ENCODE measurements at regions not wholly inside any gene's neighbourhood (a gene's known extent, or its start where the extent isn't known, plus 50 kb on each side); places are given as distances from the start of the nearest gene placed in this dataset.

DNA sequence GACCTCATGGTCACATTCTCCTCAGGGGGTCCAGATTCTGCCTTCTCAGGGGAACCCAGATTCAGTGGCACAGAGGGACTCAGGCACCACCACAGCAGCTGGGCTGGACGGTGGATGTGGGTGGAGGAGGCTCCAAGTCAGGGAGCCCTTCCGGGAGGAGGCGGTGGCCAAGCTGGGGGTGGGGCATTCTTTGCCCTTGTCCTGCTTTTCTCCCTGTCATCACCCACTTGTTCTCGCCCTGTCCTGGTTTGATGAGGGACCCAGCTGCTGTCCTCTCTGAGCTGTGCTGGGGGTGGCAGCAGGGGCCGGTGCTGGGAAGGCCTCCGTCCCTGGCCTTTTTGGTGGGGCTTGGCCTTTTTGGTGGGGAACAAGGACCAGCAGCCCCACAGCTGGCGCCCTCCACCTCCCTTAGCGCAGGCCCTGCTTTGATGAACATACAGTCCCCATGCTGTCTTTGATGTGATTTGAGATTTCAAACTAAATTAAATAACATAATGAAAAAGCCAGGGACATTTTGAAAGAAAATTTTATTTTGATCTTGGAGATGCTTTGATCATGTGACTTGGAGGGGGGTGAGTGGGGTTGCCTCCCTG lies 1168.2 kb downstream of the BRD1 start:
- ChIA-PET POLR2A (no interaction called here), CTCF (no interaction called here)
- H3K4me1 ChIP-seq (ENCODE audit: control insufficient read depth, insufficient read depth, low read length), result no peaks in the 10 kb centered on the region
- no TSS peak for BruUV-seq (replicated peaks)
- ATAC-seq (no peak), DNase-seq (ENCODE audit: low read depth, low spot score) (no peak)
- H3K27me3 ChIP-seq (ENCODE audit: control insufficient read depth, insufficient read depth, low read length), result no peaks in the 10 kb centered on the region
- H3K27ac ChIP-seq (ENCODE audit: low read length), result no peak overlapping the region
- TF ChIP-seq POLR2AphosphoS5 (IDR thresholded peaks at IDR 0.05; ENCODE audit: low read depth, low read length), result no peak
- H3K9me3 ChIP-seq (ENCODE audit: control insufficient read depth, insufficient read depth, low read depth, low read length), result no peaks in the 10 kb centered on the region
- intact Hi-C loops (cut with micrococcal nuclease; ENCODE audit: unreplicated experiment), result no loop called here
- no peaks in the 10 kb centered on the region for H3K36me3 ChIP-seq (ENCODE audit: control insufficient read depth, insufficient read depth, low read length)
- in situ Hi-C loops (cut with HindIII; ENCODE audit: low pct_unique_long_range_greater_than_20kb, low sequenced_read_pairs), result no loop called here
- no peak overlapping the region for H3K4me3 ChIP-seq (ENCODE audit: low read depth in 2 of 2, low read length in 2 of 2)

DNA sequence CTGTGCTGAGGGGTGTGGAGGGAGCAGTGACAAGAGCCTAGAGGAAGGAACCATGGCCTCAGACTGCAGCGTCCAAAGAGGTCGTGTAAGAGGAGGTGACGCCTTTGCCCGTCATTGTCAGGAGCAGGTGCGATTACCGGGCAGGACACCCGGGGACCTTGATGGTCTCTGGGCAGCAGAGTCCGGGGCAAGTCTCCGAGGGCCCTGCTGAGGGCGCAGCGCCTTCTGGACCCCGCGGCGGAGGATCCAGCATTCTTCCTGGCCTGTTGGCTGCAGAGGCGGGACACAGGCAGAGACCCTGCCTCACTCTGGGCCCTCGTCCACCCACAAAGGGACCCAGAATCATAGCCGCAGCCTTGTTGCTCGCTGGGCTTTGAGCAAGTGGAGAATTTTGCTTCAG lies 1168.8 kb downstream of the BRD1 start:
- no peaks in the 10 kb centered on the region for H3K4me1 ChIP-seq (ENCODE audit: control insufficient read depth, insufficient read depth, low read length)
- no peaks in the 10 kb centered on the region for H3K9me3 ChIP-seq (ENCODE audit: control insufficient read depth, insufficient read depth, low read depth, low read length)
- BruUV-seq (replicated peaks), result no TSS peak
- ChIA-PET POLR2A (no interaction called here), CTCF (no interaction called here)
- in situ Hi-C loops (cut with HindIII; ENCODE audit: low pct_unique_long_range_greater_than_20kb, low sequenced_read_pairs), result no loop called here
- ATAC-seq (no peak), DNase-seq (ENCODE audit: low read depth, low spot score) (no peak)
- no peaks in the 10 kb centered on the region for H3K27me3 ChIP-seq (ENCODE audit: control insufficient read depth, insufficient read depth, low read length)
- intact Hi-C loops (cut with micrococcal nuclease; ENCODE audit: unreplicated experiment), result no loop called here
- H3K4me3 ChIP-seq (ENCODE audit: low read depth in 2 of 2, low read length in 2 of 2), result no peak overlapping the region
- no peak for TF ChIP-seq CTCF (IDR thresholded peaks at IDR 0.05)
- TF ChIP-seq SIN3A (IDR thresholded peaks at IDR 0.05; ENCODE audit: borderline replicate concordance, insufficient read depth, low read depth, low read length), result no peak
- no peak for TF ChIP-seq POLR2AphosphoS5 (IDR thresholded peaks at IDR 0.05; ENCODE audit: low read depth, low read length)
- TF ChIP-seq TCF7L2 (IDR thresholded peaks at IDR 0.05; ENCODE audit: low read depth, low read length), result no peak
- TF ChIP-seq, protein P1, sequence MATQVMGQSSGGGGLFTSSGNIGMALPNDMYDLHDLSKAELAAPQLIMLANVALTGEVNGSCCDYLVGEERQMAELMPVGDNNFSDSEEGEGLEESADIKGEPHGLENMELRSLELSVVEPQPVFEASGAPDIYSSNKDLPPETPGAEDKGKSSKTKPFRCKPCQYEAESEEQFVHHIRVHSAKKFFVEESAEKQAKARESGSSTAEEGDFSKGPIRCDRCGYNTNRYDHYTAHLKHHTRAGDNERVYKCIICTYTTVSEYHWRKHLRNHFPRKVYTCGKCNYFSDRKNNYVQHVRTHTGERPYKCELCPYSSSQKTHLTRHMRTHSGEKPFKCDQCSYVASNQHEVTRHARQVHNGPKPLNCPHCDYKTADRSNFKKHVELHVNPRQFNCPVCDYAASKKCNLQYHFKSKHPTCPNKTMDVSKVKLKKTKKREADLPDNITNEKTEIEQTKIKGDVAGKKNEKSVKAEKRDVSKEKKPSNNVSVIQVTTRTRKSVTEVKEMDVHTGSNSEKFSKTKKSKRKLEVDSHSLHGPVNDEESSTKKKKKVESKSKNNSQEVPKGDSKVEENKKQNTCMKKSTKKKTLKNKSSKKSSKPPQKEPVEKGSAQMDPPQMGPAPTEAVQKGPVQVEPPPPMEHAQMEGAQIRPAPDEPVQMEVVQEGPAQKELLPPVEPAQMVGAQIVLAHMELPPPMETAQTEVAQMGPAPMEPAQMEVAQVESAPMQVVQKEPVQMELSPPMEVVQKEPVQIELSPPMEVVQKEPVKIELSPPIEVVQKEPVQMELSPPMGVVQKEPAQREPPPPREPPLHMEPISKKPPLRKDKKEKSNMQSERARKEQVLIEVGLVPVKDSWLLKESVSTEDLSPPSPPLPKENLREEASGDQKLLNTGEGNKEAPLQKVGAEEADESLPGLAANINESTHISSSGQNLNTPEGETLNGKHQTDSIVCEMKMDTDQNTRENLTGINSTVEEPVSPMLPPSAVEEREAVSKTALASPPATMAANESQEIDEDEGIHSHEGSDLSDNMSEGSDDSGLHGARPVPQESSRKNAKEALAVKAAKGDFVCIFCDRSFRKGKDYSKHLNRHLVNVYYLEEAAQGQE (IDR thresholded peaks at IDR 0.05; ENCODE audit: insufficient read depth in 1 of 2, low read depth in 2 of 2, low read length in 1 of 2), result no peak
- no peaks in the 10 kb centered on the region for H3K36me3 ChIP-seq (ENCODE audit: control insufficient read depth, insufficient read depth, low read length)
- no peak overlapping the region for H3K27ac ChIP-seq (ENCODE audit: low read length)

DNA sequence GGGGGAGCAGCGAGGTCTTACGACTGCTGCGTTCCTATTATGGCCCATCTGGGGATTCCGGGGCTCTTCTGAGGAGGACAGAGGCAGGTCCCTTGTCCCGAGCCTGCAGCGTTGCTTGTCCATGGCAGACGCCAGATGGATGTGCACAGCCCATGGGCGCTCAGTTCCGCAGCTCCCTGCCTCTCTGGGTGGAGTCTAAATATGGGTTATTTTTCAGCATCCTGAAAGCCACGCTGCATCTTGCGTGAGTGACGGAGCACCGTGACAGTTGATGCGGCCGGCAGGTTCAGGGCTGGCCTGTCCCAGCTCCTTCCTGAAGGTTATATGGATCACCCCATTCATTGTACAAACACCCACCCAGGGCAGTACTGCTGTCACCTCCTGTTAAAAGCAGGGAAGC lies 1169.4 kb downstream of the BRD1 start:
- intact Hi-C loops (cut with micrococcal nuclease; ENCODE audit: unreplicated experiment), result no loop called here
- H3K27ac ChIP-seq (ENCODE audit: low read length), result no peak overlapping the region
- no peaks in the 10 kb centered on the region for H3K4me1 ChIP-seq (ENCODE audit: control insufficient read depth, insufficient read depth, low read length)
- H3K36me3 ChIP-seq (ENCODE audit: control insufficient read depth, insufficient read depth, low read length), result no peaks in the 10 kb centered on the region
- in situ Hi-C loops (cut with HindIII; ENCODE audit: low pct_unique_long_range_greater_than_20kb, low sequenced_read_pairs), result no loop called here
- no peaks in the 10 kb centered on the region for H3K27me3 ChIP-seq (ENCODE audit: control insufficient read depth, insufficient read depth, low read length)
- no peaks in the 10 kb centered on the region for H3K9me3 ChIP-seq (ENCODE audit: control insufficient read depth, insufficient read depth, low read depth, low read length)
- DNase-seq (ENCODE audit: low read depth, low spot score), result no peak
- no peak overlapping the region for H3K4me3 ChIP-seq (ENCODE audit: low read depth in 2 of 2, low read length in 2 of 2)
- ChIA-PET CTCF (no interaction called here), POLR2A (no interaction called here)
- TF ChIP-seq TCF7L2 (IDR thresholded peaks at IDR 0.05; ENCODE audit: low read depth, low read length), result no peak
- TF ChIP-seq SIN3A (IDR thresholded peaks at IDR 0.05; ENCODE audit: borderline replicate concordance, insufficient read depth, low read depth, low read length), result no peak
- TF ChIP-seq POLR2AphosphoS5 (IDR thresholded peaks at IDR 0.05; ENCODE audit: low read depth, low read length), result no peak
- TF ChIP-seq, protein P1 (IDR thresholded peaks at IDR 0.05; ENCODE audit: insufficient read depth in 1 of 2, low read depth in 2 of 2, low read length in 1 of 2), result no peak
- TF ChIP-seq CTCF (IDR thresholded peaks at IDR 0.05), result no peak
- no peak for ATAC-seq
- no TSS peak for BruUV-seq (replicated peaks)

Data from Panc1 (cell line).